Sigmoid colon (tissue), 4 donors: ENCODE measurements at regions not wholly inside any gene's neighbourhood (a gene's known extent, or its start where the extent isn't known, plus 50 kb on each side); places are given as distances from the start of the nearest gene placed in this dataset.
"Not testable (repeated sequence)": the region's sequence is repeated elsewhere in the genome, so short reads cannot be mapped to it uniquely, and the experiment has no call there.

Experiments used
- CTCF ChIP-seq, 4 experiments: fragments of 450-650 bp in 3 of 4; fragments of 200-600 bp in 1 of 4; IDR thresholded peaks; one replicate each; pipeline ENCODE4 v1.5.1; 2016 to 2019; ENCODE audit warnings: antibody characterized with exemption in 4 of 4, mild to moderate bottlenecking in 3 of 4, moderate library complexity in 2 of 4
- EP300 ChIP-seq, 4 donors: sonication (generic); formaldehyde crosslinking; IDR thresholded peaks; one replicate each; pipeline ENCODE4 v1.6.1; 2017; ENCODE audit warnings: antibody characterized with exemption in 4 of 4
- POLR2A ChIP-seq, 2 donors: fragments of 450-650 bp; IDR thresholded peaks; one replicate each; pipeline ENCODE4 v1.6.1; 2016; ENCODE audit warnings: antibody characterized with exemption in 2 of 2, mild to moderate bottlenecking in 2 of 2, moderate library complexity in 2 of 2

DNA sequence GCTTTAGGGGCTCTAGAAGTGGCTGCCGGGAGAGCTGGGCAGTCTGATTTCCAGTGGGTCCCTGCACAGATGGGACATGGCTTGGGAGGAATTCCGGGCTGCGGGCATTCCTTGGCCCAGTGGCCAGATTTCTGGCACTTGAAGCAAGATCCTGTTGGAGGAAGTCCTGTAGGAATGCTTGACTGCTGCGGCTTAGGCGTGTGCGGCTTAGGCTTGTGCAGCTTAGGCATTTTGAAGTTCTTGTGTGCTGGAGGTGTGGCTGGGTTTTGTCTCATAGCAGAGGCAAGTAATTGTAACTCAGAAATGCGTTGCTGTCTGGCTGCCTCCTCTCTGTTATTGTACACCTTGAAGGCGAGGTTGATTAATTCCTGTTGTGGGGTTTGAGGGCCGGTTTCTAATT, 171.5 kb downstream of the UNC5CL start:
- not testable (repeated sequence) for TF ChIP-seq POLR2A, CTCF, EP300 (IDR thresholded peaks at IDR 0.05)
